ENCODE measurements at regions not wholly inside any gene's neighbourhood (a gene's known extent, or its start where the extent isn't known, plus 50 kb on each side); places are given as distances from the start of the nearest gene placed in this dataset.

DNA sequence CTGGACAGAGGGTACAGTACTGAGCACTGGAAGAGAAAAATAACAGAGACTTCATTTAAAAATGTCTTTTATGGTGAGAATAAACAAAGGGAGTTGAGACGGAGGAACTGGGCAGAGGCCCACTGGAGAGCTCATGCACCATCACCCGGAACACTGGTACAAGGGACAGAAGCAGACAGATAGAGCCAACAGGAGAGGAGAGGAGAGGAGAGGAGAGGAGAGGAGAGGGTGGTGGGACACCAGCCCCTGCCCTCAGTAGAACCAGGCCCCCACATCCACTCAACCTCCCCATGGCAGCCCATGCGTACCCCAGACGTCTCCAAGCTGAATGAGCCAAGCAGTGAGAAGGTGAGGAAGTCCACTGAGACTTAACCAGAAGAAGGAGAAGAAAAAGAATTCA lies 390.5 kb upstream of the CNR1 start:
- TF ChIP-seq, protein P1, sequence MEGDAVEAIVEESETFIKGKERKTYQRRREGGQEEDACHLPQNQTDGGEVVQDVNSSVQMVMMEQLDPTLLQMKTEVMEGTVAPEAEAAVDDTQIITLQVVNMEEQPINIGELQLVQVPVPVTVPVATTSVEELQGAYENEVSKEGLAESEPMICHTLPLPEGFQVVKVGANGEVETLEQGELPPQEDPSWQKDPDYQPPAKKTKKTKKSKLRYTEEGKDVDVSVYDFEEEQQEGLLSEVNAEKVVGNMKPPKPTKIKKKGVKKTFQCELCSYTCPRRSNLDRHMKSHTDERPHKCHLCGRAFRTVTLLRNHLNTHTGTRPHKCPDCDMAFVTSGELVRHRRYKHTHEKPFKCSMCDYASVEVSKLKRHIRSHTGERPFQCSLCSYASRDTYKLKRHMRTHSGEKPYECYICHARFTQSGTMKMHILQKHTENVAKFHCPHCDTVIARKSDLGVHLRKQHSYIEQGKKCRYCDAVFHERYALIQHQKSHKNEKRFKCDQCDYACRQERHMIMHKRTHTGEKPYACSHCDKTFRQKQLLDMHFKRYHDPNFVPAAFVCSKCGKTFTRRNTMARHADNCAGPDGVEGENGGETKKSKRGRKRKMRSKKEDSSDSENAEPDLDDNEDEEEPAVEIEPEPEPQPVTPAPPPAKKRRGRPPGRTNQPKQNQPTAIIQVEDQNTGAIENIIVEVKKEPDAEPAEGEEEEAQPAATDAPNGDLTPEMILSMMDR (IDR thresholded peaks at IDR 0.05), result no peak
- TF ChIP-seq EZH2 (IDR thresholded peaks at IDR 0.05), result no peak
- TF ChIP-seq EZH2phosphoT487 (IDR thresholded peaks at IDR 0.05), result no peak

Measured in neural progenitor cell (in vitro differentiated cells).